Loucy (cell line): ENCODE measurements at regions not wholly inside any gene's neighbourhood (a gene's known extent, or its start where the extent isn't known, plus 50 kb on each side); places are given as distances from the start of the nearest gene placed in this dataset.

Experiments used
- EZH2phosphoT487 ChIP-seq: fragments of 200-600 bp; IDR thresholded peaks from 2 replicates; pipeline ENCODE4 v1.6.1; 2018; ENCODE audit warnings: antibody characterized with exemption, mild to moderate bottlenecking, moderate library complexity, borderline replicate concordance
- TF ChIP-seq, protein P1 (sequence below): fragments of 200-600 bp; sonication (generic); conservative IDR thresholded peaks from 2 replicates; pipeline ENCODE4 v1.5.1; 2014; ENCODE audit warnings: mild to moderate bottlenecking, antibody characterized with exemption, low read length

DNA sequence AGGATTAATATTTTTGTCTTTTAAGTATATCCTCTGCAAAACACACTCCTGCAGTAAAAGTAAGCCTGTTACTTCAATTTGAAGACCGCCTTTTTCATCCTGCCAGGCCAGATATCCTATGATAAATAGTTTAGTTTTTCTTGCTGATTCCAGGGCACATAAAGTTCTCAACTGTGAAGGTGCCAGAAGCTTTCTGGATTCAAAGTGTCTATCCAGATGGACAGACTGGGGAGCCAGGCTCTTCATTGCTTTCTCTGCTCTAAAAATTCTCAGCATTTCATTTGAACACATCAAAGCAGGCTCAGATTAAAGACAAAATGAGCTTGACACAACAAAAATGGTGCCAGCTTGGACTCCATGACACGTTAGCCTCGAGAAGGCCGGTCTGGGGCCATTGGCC lies 53.6 kb upstream of the UBL3 start:
- TF ChIP-seq, protein P1, sequence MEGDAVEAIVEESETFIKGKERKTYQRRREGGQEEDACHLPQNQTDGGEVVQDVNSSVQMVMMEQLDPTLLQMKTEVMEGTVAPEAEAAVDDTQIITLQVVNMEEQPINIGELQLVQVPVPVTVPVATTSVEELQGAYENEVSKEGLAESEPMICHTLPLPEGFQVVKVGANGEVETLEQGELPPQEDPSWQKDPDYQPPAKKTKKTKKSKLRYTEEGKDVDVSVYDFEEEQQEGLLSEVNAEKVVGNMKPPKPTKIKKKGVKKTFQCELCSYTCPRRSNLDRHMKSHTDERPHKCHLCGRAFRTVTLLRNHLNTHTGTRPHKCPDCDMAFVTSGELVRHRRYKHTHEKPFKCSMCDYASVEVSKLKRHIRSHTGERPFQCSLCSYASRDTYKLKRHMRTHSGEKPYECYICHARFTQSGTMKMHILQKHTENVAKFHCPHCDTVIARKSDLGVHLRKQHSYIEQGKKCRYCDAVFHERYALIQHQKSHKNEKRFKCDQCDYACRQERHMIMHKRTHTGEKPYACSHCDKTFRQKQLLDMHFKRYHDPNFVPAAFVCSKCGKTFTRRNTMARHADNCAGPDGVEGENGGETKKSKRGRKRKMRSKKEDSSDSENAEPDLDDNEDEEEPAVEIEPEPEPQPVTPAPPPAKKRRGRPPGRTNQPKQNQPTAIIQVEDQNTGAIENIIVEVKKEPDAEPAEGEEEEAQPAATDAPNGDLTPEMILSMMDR = no peak
- TF ChIP-seq EZH2phosphoT487 = no peak
